ENCODE measurements at regions not wholly inside any gene's neighbourhood (a gene's known extent, or its start where the extent isn't known, plus 50 kb on each side); places are given as distances from the start of the nearest gene placed in this dataset.

DNA sequence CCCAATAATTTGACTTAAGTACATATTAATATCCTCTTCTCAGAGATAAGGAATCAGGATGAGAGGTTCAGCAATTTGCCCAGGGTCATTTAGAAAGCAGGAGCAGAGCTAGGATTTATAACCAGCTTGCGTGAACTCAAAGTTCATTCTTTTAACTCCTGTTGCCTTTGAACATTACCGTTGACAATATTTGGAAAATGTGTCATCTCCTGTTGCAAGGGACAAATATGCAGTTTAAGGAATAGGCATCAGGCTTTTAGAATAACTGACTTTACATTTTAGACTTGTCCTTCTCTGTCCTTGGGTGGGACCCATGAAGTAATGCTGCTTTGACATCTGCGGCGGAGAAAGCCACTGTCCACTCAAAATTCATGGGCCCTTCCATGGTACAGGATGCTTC, 252.2 kb upstream of the RGMA start:
- TF ChIP-seq SIN3A (IDR thresholded peaks at IDR 0.05; ENCODE audit: borderline replicate concordance, insufficient read depth, low read length) = no peak
- TF ChIP-seq FOXP2 (optimal IDR thresholded peaks at IDR 0.05; ENCODE audit: borderline replicate concordance, extremely low read depth, extremely low read length, insufficient read depth) = no peak
- no peak for TF ChIP-seq REST (IDR thresholded peaks at IDR 0.05; ENCODE audit: insufficient read depth in 1 of 2, low read depth in 2 of 2, low read length in 2 of 2)
- no peak for TF ChIP-seq POLR2AphosphoS5 (IDR thresholded peaks at IDR 0.05; ENCODE audit: low read depth, low read length)
- TF ChIP-seq TAF1 (IDR thresholded peaks at IDR 0.05; ENCODE audit: borderline replicate concordance, insufficient read depth, low read length) = no peak

Measured in PFSK-1 (cell line).